ENCODE measurements at regions not wholly inside any gene's neighbourhood (a gene's known extent, or its start where the extent isn't known, plus 50 kb on each side); places are given as distances from the start of the nearest gene placed in this dataset.

- no peak for DNase-seq (ENCODE audit: low spot score)
- intact Hi-C loops (cut with DNase I) = no loop called here
These were observed 582.3 kb downstream of the SLC4A3 start for GRCh38 chr2:220209751-220210150.

GRCh38 chr2:220212296-220213080 lies 585.1 kb downstream of the SLC4A3 start:
- intact Hi-C loops (cut with DNase I) = no loop called here
- no peak for DNase-seq (ENCODE audit: low spot score)

DNA sequence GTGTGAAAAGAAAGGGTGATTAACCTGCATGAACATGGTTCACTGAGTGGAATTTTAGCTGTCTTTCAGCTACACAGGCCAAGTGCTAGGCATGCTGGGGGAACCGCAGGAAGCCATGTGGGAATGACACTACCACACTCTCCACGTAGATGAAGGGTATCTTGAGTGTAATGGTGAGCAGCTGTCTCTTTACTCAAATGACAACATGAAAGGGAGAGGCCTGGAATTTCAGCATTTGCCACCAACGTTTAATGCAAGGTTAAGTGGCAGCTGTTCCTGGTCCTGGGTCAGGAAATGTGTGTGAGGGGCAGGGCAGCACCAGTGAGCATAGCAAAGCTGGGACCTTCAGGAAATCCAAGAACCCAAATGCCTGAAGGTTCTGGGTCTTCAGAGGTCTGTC lies 588.4 kb downstream of the SLC4A3 start:
- DNase-seq (ENCODE audit: low spot score) = no peak
- intact Hi-C loops (cut with DNase I) = no loop called here

- intact Hi-C loops (cut with DNase I) = no loop called here
- DNase-seq (ENCODE audit: low spot score) = no peak
These were observed 591.9 kb downstream of the SLC4A3 start for GRCh38 chr2:220219371-220219770.

- no peak for DNase-seq (ENCODE audit: low spot score)
- intact Hi-C loops (cut with DNase I) = no loop called here
These were observed 592.6 kb downstream of the SLC4A3 start for GRCh38 chr2:220220009-220220408.

- no peak for DNase-seq (ENCODE audit: low spot score)
- intact Hi-C loops (cut with DNase I) = no loop called here
These were observed 594.6 kb downstream of the SLC4A3 start for GRCh38 chr2:220221992-220222391.

DNA sequence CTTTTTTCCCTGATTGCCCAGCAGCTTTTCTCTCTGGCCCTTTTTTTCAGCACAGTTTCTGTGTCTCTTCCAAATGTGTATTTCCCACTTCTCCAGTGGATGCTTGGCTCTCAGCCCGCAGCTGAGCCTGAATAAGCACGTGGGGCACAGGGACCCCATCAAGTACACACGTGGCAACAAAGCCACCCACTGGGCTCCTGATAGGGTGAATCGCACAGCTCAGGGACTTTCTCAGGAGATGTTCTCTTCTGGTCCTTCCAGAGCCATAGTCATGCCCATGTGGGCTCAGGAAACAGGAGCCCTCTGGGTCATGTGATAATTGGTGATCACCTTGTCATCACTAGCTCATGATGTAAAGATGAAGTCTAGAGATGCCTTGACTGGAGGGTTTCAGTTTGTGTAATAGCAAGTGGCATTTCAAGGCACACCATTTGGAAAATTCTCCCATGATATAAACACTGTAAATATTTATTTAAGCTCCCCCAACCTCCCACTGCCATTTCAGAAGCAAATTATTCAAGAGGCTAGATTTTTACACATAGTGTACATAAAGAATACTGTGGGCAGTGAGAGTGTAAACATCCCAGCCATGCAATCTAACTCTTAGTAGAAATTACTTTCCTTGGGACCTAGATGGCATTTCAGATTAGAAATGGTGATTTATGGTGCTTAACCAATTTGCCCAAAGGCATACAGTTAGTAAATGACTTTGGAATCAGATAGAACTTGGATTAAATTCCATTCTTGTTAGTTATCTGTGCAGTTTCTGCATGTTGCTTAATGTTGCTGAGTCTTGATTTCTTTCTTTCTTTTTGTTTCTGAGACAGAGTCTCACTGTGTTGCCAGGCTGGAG lies 597.5 kb downstream of the SLC4A3 start:
- intact Hi-C loops (cut with DNase I) = no loop called here
- no peak for DNase-seq (ENCODE audit: low spot score)

DNA sequence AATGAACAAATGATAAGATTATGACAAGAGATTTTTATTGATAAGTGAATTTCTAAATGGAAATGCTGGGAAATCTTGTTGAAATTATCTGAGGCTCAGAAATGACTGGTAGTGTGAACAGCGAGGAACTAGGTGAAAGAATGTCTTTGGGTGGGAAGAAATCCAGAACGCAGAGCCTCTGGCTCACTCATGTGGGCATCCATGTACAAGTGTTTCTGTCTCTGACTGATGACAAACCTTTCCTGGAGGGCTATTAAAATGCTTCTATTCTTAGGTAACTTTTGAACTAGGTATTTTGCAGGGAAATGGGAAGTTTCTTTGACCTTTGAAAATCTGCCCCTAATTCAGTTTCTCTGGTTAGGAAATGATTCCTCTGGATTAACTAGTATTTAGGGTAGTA lies 598.6 kb downstream of the SLC4A3 start:
- DNase-seq (ENCODE audit: low spot score) = no peak
- intact Hi-C loops (cut with DNase I) = no loop called here

- intact Hi-C loops (cut with DNase I) = no loop called here
- no peak for DNase-seq (ENCODE audit: low spot score)
These were observed 599.1 kb downstream of the SLC4A3 start for GRCh38 chr2:220226546-220226945.

DNA sequence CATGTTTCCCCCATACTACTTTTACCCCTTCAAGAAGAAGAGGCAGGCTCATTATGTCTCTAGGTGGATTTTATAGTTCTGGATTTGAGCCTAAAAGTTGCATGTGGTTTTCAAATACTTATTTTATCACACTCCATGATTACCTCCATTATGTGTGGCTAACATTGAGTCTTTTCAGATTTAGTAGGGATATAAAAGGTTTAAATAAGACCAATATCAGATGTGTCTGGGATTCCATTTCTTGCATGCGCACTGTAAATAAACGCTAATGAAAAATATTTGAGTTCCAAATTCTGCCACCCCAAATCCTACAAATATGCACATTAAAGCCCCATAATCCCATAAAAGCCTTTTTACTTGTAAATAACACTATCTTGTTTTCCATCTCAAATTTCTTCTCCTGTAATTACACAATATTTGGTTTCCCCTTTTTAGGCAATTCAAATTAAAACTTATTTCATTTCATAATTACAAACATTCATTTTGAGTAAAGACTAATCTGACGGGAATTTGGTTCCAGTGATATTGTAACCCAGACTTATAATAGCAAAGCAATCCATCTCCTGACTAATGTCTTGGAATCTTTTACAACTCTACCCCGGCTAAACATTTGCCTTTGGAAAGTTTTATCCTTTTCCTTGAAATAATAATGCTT lies 600.0 kb downstream of the SLC4A3 start:
- intact Hi-C loops (cut with DNase I) = no loop called here
- DNase-seq (ENCODE audit: low spot score) = no peak

GRCh38 chr2:220228310-220229006 lies 601.0 kb downstream of the SLC4A3 start:
- no peak for DNase-seq (ENCODE audit: low spot score)
- intact Hi-C loops (cut with DNase I) = no loop called here

DNA sequence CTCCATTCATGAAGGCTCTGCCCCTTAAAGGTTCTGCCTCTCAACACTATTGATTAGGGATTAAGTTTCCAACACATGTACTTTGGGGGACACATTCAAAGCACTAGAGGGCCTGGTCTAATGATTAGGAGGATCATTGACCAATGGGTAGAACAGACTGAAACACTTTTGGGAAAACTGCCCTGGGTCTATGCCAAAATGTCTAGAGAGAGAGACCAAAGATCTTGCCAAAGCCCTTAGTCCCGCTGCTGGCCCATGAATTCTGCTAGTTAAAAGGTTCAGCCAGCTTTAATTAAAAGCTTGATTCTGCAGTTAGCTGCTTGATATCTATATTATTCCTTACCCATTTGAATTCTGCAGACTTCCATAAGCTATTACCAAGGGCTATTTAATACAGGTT lies 613.2 kb downstream of the SLC4A3 start:
- no peak for DNase-seq (ENCODE audit: low spot score)
- intact Hi-C loops (cut with DNase I) = no loop called here

GRCh38 chr2:220241423-220241822 lies 614.0 kb downstream of the SLC4A3 start:
- no peak for DNase-seq (ENCODE audit: low spot score)
- intact Hi-C loops (cut with DNase I) = no loop called here

DNA sequence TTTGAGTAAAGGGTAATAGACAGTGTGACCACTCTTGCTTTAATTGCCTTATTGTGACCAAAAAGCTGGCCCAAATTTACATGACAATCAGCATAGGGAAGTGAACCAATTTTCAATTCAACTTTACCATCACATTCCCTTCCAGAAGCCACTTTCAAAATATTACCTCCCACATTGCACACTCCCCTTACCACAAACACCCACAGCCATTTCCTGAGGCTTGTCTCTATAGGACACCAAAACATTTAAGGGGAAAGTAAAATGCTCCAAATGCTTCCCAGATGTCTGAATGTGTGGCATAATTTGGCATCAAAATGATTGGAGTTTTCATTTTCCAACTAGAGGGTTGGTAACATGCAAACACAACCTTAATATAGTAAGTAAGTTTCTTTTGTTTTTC lies 616.1 kb downstream of the SLC4A3 start:
- intact Hi-C loops (cut with DNase I) = no loop called here

DNA sequence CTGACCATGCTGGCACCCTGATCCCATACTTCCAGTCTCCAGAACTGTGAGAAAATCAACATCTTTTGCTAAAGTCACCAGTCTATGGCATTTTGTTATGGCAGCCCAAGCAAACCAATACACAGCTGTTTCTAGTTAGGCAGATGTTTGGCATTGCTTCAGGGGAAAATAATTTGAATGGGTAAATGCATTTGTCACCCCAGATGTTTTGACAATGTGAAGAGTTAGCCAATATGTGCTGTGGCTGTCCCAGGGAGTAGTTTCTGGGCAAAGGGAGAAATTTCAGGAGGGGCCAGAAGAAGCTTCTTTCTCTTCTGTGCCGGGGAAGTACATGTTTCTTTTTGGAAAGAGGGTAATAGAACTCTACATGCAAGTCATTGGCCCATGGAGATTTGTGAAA lies 619.0 kb downstream of the SLC4A3 start:
- DNase-seq (ENCODE audit: low spot score) = no peak
- intact Hi-C loops (cut with DNase I) = no loop called here

More for the DNA sequence above, 616.1 kb downstream of the SLC4A3 start:
- DNase-seq (ENCODE audit: low spot score) = no peak

- DNase-seq (ENCODE audit: low spot score) = no peak
- intact Hi-C loops (cut with DNase I) = no loop called here
These were observed 620.3 kb downstream of the SLC4A3 start for GRCh38 chr2:220247588-220248350.

- intact Hi-C loops (cut with DNase I) = no loop called here
- no peak for DNase-seq (ENCODE audit: low spot score)
These were observed 632.2 kb downstream of the SLC4A3 start for GRCh38 chr2:220259662-220260061.

DNA sequence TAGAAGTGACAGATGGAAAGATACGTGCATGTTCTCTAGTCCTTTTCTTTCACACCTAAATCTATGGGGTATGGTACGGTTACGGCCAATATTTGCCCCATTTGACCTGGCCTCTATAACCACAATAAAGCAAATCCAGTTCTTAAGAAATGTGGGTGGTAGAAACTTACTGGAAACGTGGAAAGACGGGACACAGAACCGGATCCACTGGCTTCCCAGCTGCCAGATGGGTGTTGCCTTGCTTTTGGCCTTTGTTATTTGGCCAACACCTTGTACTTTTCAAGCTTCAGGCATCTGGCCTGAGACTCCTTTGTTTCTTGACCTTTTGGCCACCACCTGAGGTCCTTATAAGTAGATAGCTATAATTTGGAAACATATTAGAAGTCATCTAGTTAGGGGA lies 635.9 kb downstream of the SLC4A3 start:
- no peak for DNase-seq (ENCODE audit: low spot score)
- intact Hi-C loops (cut with DNase I) = no loop called here

- intact Hi-C loops (cut with DNase I) = no loop called here
These were observed 641.9 kb downstream of the SLC4A3 start for GRCh38 chr2:220269367-220269766.

More at GRCh38 chr2:220269367-220269766, 641.9 kb downstream of the SLC4A3 start:
- DNase-seq (ENCODE audit: low spot score) = no peak

Measured in cardiac septum (tissue), 1 donor.